GM18499 (cell line): ENCODE measurements at regions not wholly inside any gene's neighbourhood (a gene's known extent, or its start where the extent isn't known, plus 50 kb on each side); places are given as distances from the start of the nearest gene placed in this dataset.
"Not testable (repeated sequence)": the region's sequence is repeated elsewhere in the genome, so short reads cannot be mapped to it uniquely, and the experiment has no call there.

Source experiments
- ATAC-seq: cut with Tn5 transposase; IDR thresholded peaks from one replicate; pipeline ENCODE4 v1.9.1; 2021; ENCODE audit warnings: moderate number of reproducible peaks; ENCODE audit not compliant: insufficient read depth, unreplicated experiment

DNA sequence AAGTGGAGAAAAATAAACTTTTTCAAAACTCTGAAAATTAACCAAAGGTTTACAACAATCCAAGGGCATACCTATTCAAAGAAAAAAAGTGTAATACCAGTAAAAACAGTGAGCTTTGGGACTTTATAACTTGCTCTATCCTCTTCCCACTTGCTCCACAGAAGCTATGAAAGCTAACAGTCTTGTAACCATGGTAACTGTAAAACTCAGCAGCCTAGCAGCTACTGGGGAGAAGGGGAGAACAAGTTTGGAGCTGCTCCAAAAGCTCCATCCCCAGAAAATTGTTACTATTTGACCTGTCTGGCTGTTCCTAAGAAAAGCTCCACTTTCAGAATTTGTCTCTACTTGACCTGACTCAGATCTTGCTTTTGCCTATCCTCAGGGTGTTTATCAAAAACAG lies 191.5 kb downstream of the OTUD1 start:
- ATAC-seq, result no peak

GRCh38 chr10:23630885-23631284 lies 192.0 kb downstream of the OTUD1 start:
- no peak for ATAC-seq

GRCh38 chr10:23643111-23643780 lies 204.4 kb downstream of the OTUD1 start:
- ATAC-seq, result no peak

DNA sequence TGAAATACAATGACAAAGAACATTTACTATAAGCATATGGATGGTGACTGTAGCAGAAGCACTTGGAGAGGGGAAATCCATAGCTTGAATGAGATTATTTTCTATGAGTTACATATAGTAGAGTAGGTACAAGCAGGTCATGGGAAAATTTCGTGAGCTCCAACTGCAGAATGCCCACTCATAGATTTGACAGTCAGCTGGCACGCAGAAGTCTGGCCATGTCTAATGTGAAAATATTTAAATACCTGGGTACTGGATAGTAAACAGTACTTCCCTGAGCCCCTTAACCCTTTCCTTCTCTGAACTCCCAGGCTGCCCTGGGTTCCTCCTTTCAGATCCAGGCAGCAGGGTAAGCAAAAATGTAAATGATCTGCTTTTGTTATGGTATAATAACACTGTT lies 209.7 kb downstream of the OTUD1 start:
- ATAC-seq, result no peak

GRCh38 chr10:23656735-23657134 lies 217.9 kb downstream of the OTUD1 start:
- no peak for ATAC-seq

- no peak for ATAC-seq
Measured at GRCh38 chr10:23657677-23658076, 218.8 kb downstream of the OTUD1 start.

DNA sequence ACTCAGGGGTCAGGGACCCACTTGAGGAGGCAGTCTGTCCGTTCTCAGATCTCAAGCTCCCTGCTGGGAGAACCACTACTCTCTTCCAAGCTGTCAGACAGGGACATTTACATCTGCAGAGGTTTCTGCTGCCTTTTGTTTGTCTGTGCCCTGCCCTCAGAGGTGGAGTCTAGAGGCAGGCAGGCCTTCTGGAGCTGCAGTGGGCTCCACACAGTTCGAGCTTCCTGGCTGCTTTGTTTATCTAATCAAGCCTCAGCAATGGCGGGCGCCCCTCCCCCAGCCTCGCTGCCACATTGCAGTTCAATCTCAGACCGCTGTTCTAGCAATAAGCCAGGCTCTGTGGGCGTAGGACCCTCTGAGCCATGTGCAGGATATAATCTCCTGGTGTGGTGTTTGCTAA lies 233.0 kb downstream of the OTUD1 start:
- not testable (repeated sequence) for ATAC-seq

DNA sequence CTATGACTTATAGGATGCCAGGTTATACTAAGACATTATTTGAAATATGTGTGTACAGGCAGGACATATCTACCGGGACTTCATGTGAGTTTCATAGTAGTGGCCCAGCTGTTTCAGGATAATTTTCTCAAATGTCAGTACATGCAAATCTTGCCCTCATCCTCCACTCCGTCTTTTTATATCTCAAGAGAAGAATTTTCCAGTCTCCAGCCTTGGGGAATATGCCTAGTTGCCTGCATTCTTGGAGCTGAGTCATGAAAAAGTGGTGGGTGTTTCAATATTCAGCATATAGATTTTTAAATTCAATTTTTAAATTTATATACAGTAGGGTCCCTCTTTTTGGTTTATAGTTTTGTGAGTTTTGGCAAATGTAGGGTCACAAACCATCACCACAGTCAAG lies 236.7 kb downstream of the OTUD1 start:
- ATAC-seq, result no peak

- no peak for ATAC-seq
Measured at GRCh38 chr10:23676296-23676695, 237.4 kb downstream of the OTUD1 start.

DNA sequence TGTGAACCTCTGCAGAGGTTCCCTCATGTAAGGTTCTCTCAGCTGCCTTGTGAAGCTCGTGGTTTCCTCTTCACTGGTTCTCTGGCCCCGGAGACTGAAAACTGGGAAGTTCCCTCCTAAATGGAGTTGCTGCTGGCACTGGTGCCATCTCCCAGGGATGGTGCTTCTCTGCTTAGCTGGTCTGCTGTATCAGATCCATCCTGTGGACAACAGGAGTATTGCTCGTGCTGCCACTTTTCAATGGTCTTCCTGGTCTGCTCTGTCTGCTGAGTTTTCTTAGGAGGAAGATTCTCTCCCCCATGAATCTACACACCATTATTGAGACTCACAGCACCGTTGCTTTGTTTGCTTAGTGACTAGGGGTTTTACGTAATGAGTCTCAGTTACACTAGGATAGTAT lies 247.8 kb downstream of the OTUD1 start:
- ATAC-seq, result no peak

GRCh38 chr10:23692736-23693135 lies 253.9 kb downstream of the OTUD1 start:
- no peak for ATAC-seq

GRCh38 chr10:23693501-23693901 lies 254.6 kb downstream of the OTUD1 start:
- ATAC-seq, result no peak

- ATAC-seq, result no peak
Measured at GRCh38 chr10:23693925-23694324, 255.1 kb downstream of the OTUD1 start.

- ATAC-seq, result no peak
Measured at GRCh38 chr10:23694446-23694920, 255.6 kb downstream of the OTUD1 start.

DNA sequence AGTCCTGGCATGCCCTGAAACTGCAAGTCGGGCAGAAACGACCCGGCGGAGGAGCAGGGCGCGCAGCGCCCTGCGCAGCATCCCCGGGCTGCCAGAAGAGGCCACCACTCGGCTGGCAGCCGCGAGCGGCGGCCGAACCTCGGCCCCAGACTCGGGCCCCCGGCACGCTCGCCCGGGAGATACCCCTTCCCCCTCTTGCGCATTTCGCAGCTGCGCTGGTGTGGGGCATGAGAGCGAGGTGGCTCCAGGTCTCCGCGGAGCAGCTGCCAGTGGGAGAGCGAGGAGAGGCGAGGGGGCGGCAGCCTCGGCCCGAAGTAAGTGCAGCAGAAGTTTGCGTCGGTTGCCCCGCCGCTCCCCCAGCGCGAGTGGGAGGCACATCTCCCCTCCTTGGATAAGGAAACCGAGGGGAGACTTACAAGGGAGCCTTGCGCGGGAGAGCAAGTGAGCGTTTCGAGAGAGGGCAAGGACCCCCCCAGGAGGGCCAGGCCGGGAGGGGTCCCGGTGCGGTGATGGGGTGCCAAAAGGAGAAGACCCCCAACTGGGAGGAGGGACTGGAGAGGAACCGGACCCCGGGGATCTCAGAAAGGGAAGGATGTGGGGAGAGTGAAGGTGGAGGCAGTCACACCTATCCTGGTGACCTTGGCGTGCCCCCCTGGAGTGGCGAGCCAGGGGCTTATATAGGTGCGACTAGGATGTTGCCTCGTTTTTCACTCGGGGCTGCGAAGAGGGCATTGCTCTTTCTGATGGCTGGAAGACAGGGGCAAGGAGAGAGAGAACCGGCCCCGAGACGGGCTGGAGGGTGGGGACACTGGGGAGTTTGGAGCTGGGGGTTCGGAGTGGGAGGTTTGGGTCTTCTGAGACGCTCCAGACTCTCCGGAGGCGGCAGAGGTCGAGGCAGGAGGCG lies 256.3 kb downstream of the OTUD1 start:
- ATAC-seq, result no peak

- no peak for ATAC-seq
Measured at GRCh38 chr10:23695825-23696420, 257.0 kb downstream of the OTUD1 start.

- no peak for ATAC-seq
Measured at GRCh38 chr10:23696476-23696875, 257.6 kb downstream of the OTUD1 start.

DNA sequence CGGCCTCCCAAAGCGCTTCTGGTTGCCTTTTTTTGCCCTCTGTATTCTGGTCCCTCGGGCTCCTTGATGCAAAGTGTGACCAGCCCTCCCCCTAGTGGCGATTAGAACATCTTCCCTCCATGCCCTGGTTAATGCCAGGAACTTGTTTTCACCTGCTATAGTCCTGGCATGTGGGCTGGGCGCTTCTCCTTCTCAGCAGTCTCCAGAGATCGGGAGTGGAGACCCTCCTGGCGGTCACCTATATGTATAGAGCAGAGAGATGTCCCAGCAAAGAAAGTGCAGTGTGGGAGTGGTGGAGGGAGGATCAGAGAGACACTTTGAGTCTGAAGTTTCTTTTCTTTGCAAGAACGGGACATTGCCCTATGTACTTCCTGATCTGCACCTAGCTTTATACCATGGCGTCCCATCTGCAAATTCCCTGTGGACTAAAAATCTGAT lies 264.1 kb downstream of the OTUD1 start:
- peak; percentile 59 for ATAC-seq

DNA sequence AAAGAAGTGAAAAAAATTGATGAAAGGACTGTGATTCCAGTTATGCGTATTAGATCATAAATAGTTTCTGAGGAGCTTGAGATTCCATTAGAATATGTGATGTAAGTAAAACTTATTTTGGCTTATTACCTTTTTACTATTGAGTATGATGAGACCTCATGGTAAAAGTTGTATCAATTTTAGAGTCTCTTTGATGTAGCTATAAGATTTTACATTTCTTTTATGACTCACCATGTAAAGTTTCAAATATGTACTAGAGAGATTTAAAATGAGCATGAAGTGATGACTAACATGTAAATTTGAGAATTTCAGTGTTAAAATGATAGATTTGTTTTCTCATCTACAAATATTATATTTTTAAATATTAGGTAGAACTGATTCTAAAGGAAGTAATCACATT lies 276.5 kb downstream of the OTUD1 start:
- no peak for ATAC-seq

DNA sequence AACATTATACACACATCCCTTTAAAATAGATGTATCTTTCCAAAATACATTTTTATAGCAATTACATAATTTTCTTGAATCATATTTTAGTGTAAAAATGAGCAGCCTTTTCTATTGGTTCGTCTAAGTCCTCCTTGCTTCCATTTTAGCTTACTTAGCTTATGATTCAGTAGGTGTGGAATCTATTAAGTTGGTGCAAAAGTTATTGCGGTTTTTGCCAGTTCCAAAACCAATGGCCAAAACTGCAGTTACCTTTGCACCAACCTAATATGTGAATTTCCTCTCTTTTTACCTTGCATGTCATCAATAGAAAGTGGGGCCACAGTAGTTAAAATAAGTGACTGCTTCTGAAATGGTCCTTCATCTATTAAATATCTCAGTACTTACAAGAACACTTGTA lies 279.0 kb downstream of the OTUD1 start:
- no peak for ATAC-seq

DNA sequence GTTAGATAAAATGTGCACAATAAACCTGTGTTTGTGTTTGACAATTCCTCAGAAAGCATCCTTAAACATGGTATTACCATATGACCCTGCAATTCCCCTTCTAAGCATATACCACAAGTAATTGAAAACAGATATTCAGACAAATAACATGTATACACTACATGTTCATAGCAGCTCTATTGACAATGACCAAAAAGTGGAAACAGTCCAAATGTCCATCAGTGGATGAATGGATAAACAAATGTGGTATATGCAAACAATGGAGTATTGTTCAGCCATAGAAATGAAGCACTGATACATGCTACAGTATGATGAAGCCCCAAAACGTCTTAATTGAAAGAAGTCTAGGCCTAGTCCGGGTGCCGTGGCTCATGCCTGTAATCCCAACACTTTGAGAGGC lies 280.1 kb downstream of the OTUD1 start:
- no peak for ATAC-seq
